ENCODE measurements at regions not wholly inside any gene's neighbourhood (a gene's known extent, or its start where the extent isn't known, plus 50 kb on each side); places are given as distances from the start of the nearest gene placed in this dataset.

- DNase-seq (ENCODE audit: low spot score), result no peak
Observed at GRCh38 chr11:128262463-128263345, 324.7 kb downstream of the ETS1 start.

- peak; percentile 7 for DNase-seq (ENCODE audit: low spot score)
Observed at GRCh38 chr11:128261011-128261421, 326.3 kb downstream of the ETS1 start.

- no peak for DNase-seq (ENCODE audit: low spot score)
Observed at GRCh38 chr11:128260398-128260797, 327.0 kb downstream of the ETS1 start.

- DNase-seq (ENCODE audit: low spot score), result no peak
Observed at GRCh38 chr11:128259816-128260215, 327.5 kb downstream of the ETS1 start.

GRCh38 chr11:128254941-128255340, 332.4 kb downstream of the ETS1 start:
- no peak for DNase-seq (ENCODE audit: low spot score)

GRCh38 chr11:128251140-128251539, 336.2 kb downstream of the ETS1 start:
- DNase-seq (ENCODE audit: low spot score), result no peak

- DNase-seq (ENCODE audit: low spot score), result no peak
Observed at GRCh38 chr11:128250482-128250881, 336.9 kb downstream of the ETS1 start.

- no peak for DNase-seq (ENCODE audit: low spot score)
Observed at GRCh38 chr11:128246810-128247594, 340.4 kb downstream of the ETS1 start.

- DNase-seq (ENCODE audit: low spot score), result no peak
Observed at GRCh38 chr11:128246364-128246801, 341.0 kb downstream of the ETS1 start.

- no peak for DNase-seq (ENCODE audit: low spot score)
Observed at GRCh38 chr11:128244871-128245270, 342.5 kb downstream of the ETS1 start.

- no peak for DNase-seq (ENCODE audit: low spot score)
Observed at GRCh38 chr11:128242451-128242850, 344.9 kb downstream of the ETS1 start.

- DNase-seq (ENCODE audit: low spot score), result no peak
Observed at GRCh38 chr11:128240546-128240945, 346.8 kb downstream of the ETS1 start.

GRCh38 chr11:128239306-128239705, 348.1 kb downstream of the ETS1 start:
- no peak for DNase-seq (ENCODE audit: low spot score)

- no peak for DNase-seq (ENCODE audit: low spot score)
Observed at GRCh38 chr11:128238521-128239265, 348.7 kb downstream of the ETS1 start.

- DNase-seq (ENCODE audit: low spot score), result no peak
Observed at GRCh38 chr11:128236506-128237498, 350.6 kb downstream of the ETS1 start.

- DNase-seq (ENCODE audit: low spot score), result no peak
Observed at GRCh38 chr11:128235958-128236357, 351.4 kb downstream of the ETS1 start.

GRCh38 chr11:128235426-128235825, 351.9 kb downstream of the ETS1 start:
- DNase-seq (ENCODE audit: low spot score), result no peak

- no peak for DNase-seq (ENCODE audit: low spot score)
Observed at GRCh38 chr11:128234143-128234542, 353.2 kb downstream of the ETS1 start.

- no peak for DNase-seq (ENCODE audit: low spot score)
Observed at GRCh38 chr11:128232588-128232987, 354.8 kb downstream of the ETS1 start.

- DNase-seq (ENCODE audit: low spot score), result no peak
Observed at GRCh38 chr11:128231845-128232410, 355.4 kb downstream of the ETS1 start.

- DNase-seq (ENCODE audit: low spot score), result no peak
Observed at GRCh38 chr11:128227466-128227865, 359.9 kb downstream of the ETS1 start.
